A673 (cell line): ENCODE measurements at regions not wholly inside any gene's neighbourhood (a gene's known extent, or its start where the extent isn't known, plus 50 kb on each side); places are given as distances from the start of the nearest gene placed in this dataset.

Experiments used
- CTCF ChIP-seq: fragments of 300-800, 200-600 bp; sonication (generic); conservative IDR thresholded peaks from 2 replicates; pipeline ENCODE4 v1.5.1; 2017; ENCODE audit warnings: low read depth, mild to moderate bottlenecking, antibody characterized with exemption, low read length, moderate library complexity, mixed read lengths
- EZH2 ChIP-seq: fragments of 200-600 bp; sonication (generic); IDR thresholded peaks from 2 replicates; pipeline ENCODE4 v1.6.1; 2017; ENCODE audit warnings: borderline replicate concordance, low read depth, mild to moderate bottlenecking, mixed read lengths, antibody characterized with exemption, low read length; ENCODE audit not compliant: poor library complexity, severe bottlenecking

GRCh38 chr16:48084826-48085225, 71.0 kb downstream of the ABCC12 start:
- TF ChIP-seq EZH2 (no peak), CTCF (no peak)
